Transverse colon (tissue), 4 donors: ENCODE measurements at regions not wholly inside any gene's neighbourhood (a gene's known extent, or its start where the extent isn't known, plus 50 kb on each side); places are given as distances from the start of the nearest gene placed in this dataset.

Experiments
- DNase-seq: peaks from one replicate; pipeline ENCODE4 v3.0.0-alpha.2; 2019
- H3K27ac ChIP-seq, 4 donors: fragments of 200-600 bp; sonication (generic); 2 replicates each; pipeline ENCODE4 v1.5.1; 2016 to 2018; ENCODE audit warnings: inconsistent platforms in 4 of 4
- H3K27me3 ChIP-seq: fragments of 200-600 bp; sonication (generic); 2 replicates; pipeline ENCODE4 v1.5.1; 2017; ENCODE audit warnings: inconsistent platforms
- H3K36me3 ChIP-seq, 4 donors: fragments of 200-600 bp; sonication (generic); 2 replicates each; pipeline ENCODE4 v1.5.1; 2017 to 2019; ENCODE audit warnings: inconsistent platforms in 4 of 4
- H3K4me1 ChIP-seq, 4 donors: fragments of 200-600 bp; sonication (generic); 2 replicates each; pipeline ENCODE4 v1.5.1; 2017 to 2020; ENCODE audit warnings: inconsistent platforms in 4 of 4
- H3K4me3 ChIP-seq, 4 donors: fragments of 200-600 bp; sonication (generic); 1 replicate in 1 of 4; 2 replicates in 3 of 4; pipeline versions ENCODE4 v1.5.1 to v1.6.1; 2017 to 2019; ENCODE audit warnings: inconsistent platforms in 4 of 4
- H3K9me3 ChIP-seq, 2 donors: fragments of 200-600 bp; sonication (generic); 2 replicates each; pipeline ENCODE4 v1.5.1; 2017 to 2019; ENCODE audit warnings: inconsistent platforms in 2 of 2
- CTCF ChIP-seq, 5 experiments: fragments of 200-600 bp in 3 of 5; fragments of 450-650 bp in 2 of 5; sonication (generic) in 3 of 5; IDR thresholded peaks; 1 replicate in 2 of 5; 2 replicates in 3 of 5; pipeline ENCODE4 v1.5.1; 2016 to 2017; ENCODE audit warnings: antibody characterized with exemption in 5 of 5, inconsistent platforms in 3 of 5, mild to moderate bottlenecking in 2 of 5, moderate library complexity in 1 of 5
- EP300 ChIP-seq: sonication (generic); formaldehyde crosslinking; IDR thresholded peaks from one replicate; pipeline ENCODE4 v1.6.1; 2017; ENCODE audit warnings: antibody characterized with exemption, low read depth
- POLR2A ChIP-seq: fragments of 450-650 bp; IDR thresholded peaks from one replicate; pipeline ENCODE4 v1.6.1; 2016; ENCODE audit warnings: antibody characterized with exemption, mild to moderate bottlenecking, moderate library complexity
- POLR2AphosphoS5 ChIP-seq, 3 donors: sonication (generic); formaldehyde crosslinking; IDR thresholded peaks; one replicate each; pipeline ENCODE4 v1.6.1; 2016; ENCODE audit warnings: antibody characterized with exemption in 3 of 3
- WGBS, 2 donors: methylation state at CpG; one replicate each; pipeline ENCODE4 v1.1.5; 2018; ENCODE audit warnings: low coverage in 1 of 2; 5-methylcytosine and 5-hydroxymethylcytosine counted together
- in situ Hi-C, 4 donors: fragments of 200-750 bp; cut with MboI; loops; one replicate each; pipeline versions ENCODE4 v1.15.0 to v1.15.1; 2017; ENCODE audit warnings: low sequenced_read_pairs in 3 of 4, low pct_ligation_motif_present in 1 of 4, low pct_unique_long_range_greater_than_20kb in 1 of 4
- intact Hi-C: fragments of 100-400 bp; cut with DNase I; formaldehyde crosslinking; loops from one replicate; pipeline ENCODE4 v1.15.1; 2023; ENCODE audit warnings: low total_unique reads

- H3K4me1 ChIP-seq: no peaks in the 10 kb centered on the region
- H3K4me3 ChIP-seq: no peak overlapping the region
- no peaks in the 10 kb centered on the region for H3K27me3 ChIP-seq
- intact Hi-C loops (no loop called here), in situ Hi-C loops (no loop called here)
- DNase-seq: no peak
- TF ChIP-seq POLR2A: no peak
- no peak for TF ChIP-seq CTCF (IDR thresholded peaks at IDR 0.05)
- no peak for TF ChIP-seq POLR2AphosphoS5 (IDR thresholded peaks at IDR 0.05)
- no peak for TF ChIP-seq EP300
- WGBS, 2 donors: 68 to 72% methylated on average over 2 of the region's 2 CpGs
- no peaks in the 10 kb centered on the region for H3K36me3 ChIP-seq
- H3K9me3 ChIP-seq: no peaks in the 10 kb centered on the region
- H3K27ac ChIP-seq: no peak overlapping the region
Measured at GRCh38 chr18:64245126-64245861, 96.4 kb upstream of the LINC00305 start.

- H3K27me3 ChIP-seq: no peaks in the 10 kb centered on the region
- DNase-seq: no peak
Measured at GRCh38 chr18:64244571-64244970, 95.7 kb upstream of the LINC00305 start.

GRCh38 chr18:64240316-64240715, 91.4 kb upstream of the LINC00305 start:
- in situ Hi-C loops (no loop called here), intact Hi-C loops (no loop called here)
- H3K4me3 ChIP-seq: no peak overlapping the region
- no peak for DNase-seq
- TF ChIP-seq POLR2AphosphoS5 (IDR thresholded peaks at IDR 0.05): no peak
- TF ChIP-seq POLR2A: no peak
- no peaks in the 10 kb centered on the region for H3K9me3 ChIP-seq
- H3K27ac ChIP-seq: no peak overlapping the region
- no peaks in the 10 kb centered on the region for H3K27me3 ChIP-seq
- 47 to 73% methylated on average over 3 of the region's 3 CpGs for WGBS, 2 donors
- H3K4me1 ChIP-seq: no peaks in the 10 kb centered on the region
- H3K36me3 ChIP-seq: no peaks in the 10 kb centered on the region

More at GRCh38 chr18:64244571-64244970, 95.7 kb upstream of the LINC00305 start:
- in situ Hi-C loops (no loop called here), intact Hi-C loops (no loop called here)
- Histone ChIP-seq H3K4me3 (no peak overlapping the region), H3K36me3 (no peaks in the 10 kb centered on the region), H3K4me1 (no peaks in the 10 kb centered on the region), H3K27ac (no peak overlapping the region), H3K9me3 (no peaks in the 10 kb centered on the region)
- whole genome bisulfite sequencing, 2 donors: 78 to 81% methylated on average over 4 of the region's 4 CpGs
- TF ChIP-seq EP300 (no peak), POLR2A (no peak), POLR2AphosphoS5 (IDR thresholded peaks at IDR 0.05) (no peak), CTCF (IDR thresholded peaks at IDR 0.05) (no peak)

- H3K4me1 ChIP-seq: peaks cover 0 to 8% (median 2%) of the 10 kb centered on the region in 4 donors
- no peaks in the 10 kb centered on the region for H3K27me3 ChIP-seq
- no peaks in the 10 kb centered on the region for H3K9me3 ChIP-seq
- H3K4me3 ChIP-seq: no peak overlapping the region
- H3K36me3 ChIP-seq: no peaks in the 10 kb centered on the region
- no peak for DNase-seq
- 83 to 100% methylated on average over 1 to 2 of the region's 2 CpGs for WGBS, 2 donors
- no peak overlapping the region for H3K27ac ChIP-seq
- TF ChIP-seq EP300: no peak
- no peak for TF ChIP-seq POLR2AphosphoS5 (IDR thresholded peaks at IDR 0.05)
- TF ChIP-seq CTCF (IDR thresholded peaks at IDR 0.05): no peak
- no peak for TF ChIP-seq POLR2A
- in situ Hi-C loops: no loop called here
- intact Hi-C loops: no loop called here
Measured at GRCh38 chr18:64238076-64238475, 89.2 kb upstream of the LINC00305 start.

GRCh38 chr18:64234321-64234720, 85.4 kb upstream of the LINC00305 start:
- peaks cover 0 to 8% (median 2%) of the 10 kb centered on the region in 4 donors for H3K4me1 ChIP-seq
- intact Hi-C loops (no loop called here), in situ Hi-C loops (no loop called here)
- H3K9me3 ChIP-seq: no peaks in the 10 kb centered on the region
- TF ChIP-seq CTCF (IDR thresholded peaks at IDR 0.05): no peak
- no peak for TF ChIP-seq POLR2AphosphoS5 (IDR thresholded peaks at IDR 0.05)
- TF ChIP-seq EP300: no peak
- TF ChIP-seq POLR2A: no peak
- no peak for DNase-seq
- WGBS, 2 donors: 26 to 34% methylated on average over 3 of the region's 3 CpGs
- H3K27ac ChIP-seq: no peak overlapping the region
- no peaks in the 10 kb centered on the region for H3K27me3 ChIP-seq
- no peaks in the 10 kb centered on the region for H3K36me3 ChIP-seq
- H3K4me3 ChIP-seq: no peak overlapping the region
